DND-41 (cell line): ENCODE measurements at regions not wholly inside any gene's neighbourhood (a gene's known extent, or its start where the extent isn't known, plus 50 kb on each side); places are given as distances from the start of the nearest gene placed in this dataset.

ENCODE experiments used
- ATAC-seq: fragments of 200-7000 bp; cut with Tn5 transposase; 3 replicates; pipeline ENCODE4 v1.9.1; 2021; ENCODE audit warnings: low read depth; ENCODE audit not compliant: insufficient read depth
- DNase-seq: peaks from one replicate; pipeline ENCODE4 v3.0.0-alpha.2; 2020
- H2AFZ ChIP-seq: 2 replicates; pipeline ENCODE4 v1.6.0; 2012; ENCODE audit warnings: low read depth, low read length
- H3K27ac ChIP-seq: 2 replicates; pipeline ENCODE4 v1.5.1; 2012; ENCODE audit warnings: low read length, inconsistent platforms
- H3K27me3 ChIP-seq: fragments of 200-600 bp; sonication (generic); 2 replicates; pipeline ENCODE4 v1.6.0; 2012; ENCODE audit warnings: low read length, mild to moderate bottlenecking, inconsistent platforms; ENCODE audit not compliant: insufficient read depth, poor library complexity
- H3K36me3 ChIP-seq: 2 replicates; pipeline ENCODE4 v1.5.1; 2012; ENCODE audit warnings: low read length, inconsistent platforms; ENCODE audit not compliant: insufficient read depth
- H3K4me1 ChIP-seq: 2 replicates; pipeline ENCODE4 v1.5.1; 2012; ENCODE audit warnings: mild to moderate bottlenecking, low read length; ENCODE audit not compliant: insufficient read depth
- H3K4me2 ChIP-seq: 2 replicates; pipeline ENCODE4 v1.6.0; 2012; ENCODE audit warnings: mild to moderate bottlenecking, moderate library complexity, low read length, inconsistent platforms; ENCODE audit not compliant: insufficient read depth
- H3K4me3 ChIP-seq, 2 experiments: fragments of 200-600 bp in 1 of 2; shearing (Covaris generic) in 1 of 2; 2 replicates each; pipeline ENCODE4 v1.5.1; 2012 to 2016; ENCODE audit warnings: inconsistent platforms in 2 of 2, low read length in 2 of 2, mild to moderate bottlenecking in 2 of 2, low read depth in 1 of 2, moderate library complexity in 1 of 2
- H3K79me2 ChIP-seq: 2 replicates; pipeline ENCODE4 v1.6.0; 2012; ENCODE audit warnings: low read length, inconsistent platforms; ENCODE audit not compliant: insufficient read depth
- H3K9ac ChIP-seq: 2 replicates; pipeline ENCODE4 v1.6.0; 2012; ENCODE audit warnings: low read depth, mild to moderate bottlenecking, inconsistent platforms, low read length, moderate library complexity
- H3K9me3 ChIP-seq: 2 replicates; pipeline ENCODE4 v1.5.1; 2012; ENCODE audit warnings: low read length, moderate library complexity, mild to moderate bottlenecking, inconsistent platforms; ENCODE audit not compliant: insufficient read depth, severe bottlenecking
- H4K20me1 ChIP-seq: 2 replicates; pipeline ENCODE4 v1.6.0; 2012; ENCODE audit warnings: low read length; ENCODE audit not compliant: insufficient read depth
- EZH2 ChIP-seq: IDR thresholded peaks from 3 replicates; pipeline ENCODE4 v1.6.1; 2012; ENCODE audit warnings: borderline replicate concordance, low read depth, mild to moderate bottlenecking, moderate library complexity, low read length, inconsistent platforms; ENCODE audit not compliant: severe bottlenecking
- TF ChIP-seq, protein P1 (sequence below): IDR thresholded peaks from 2 replicates; pipeline ENCODE4 v1.5.1; 2012; ENCODE audit warnings: borderline replicate concordance, low read length, moderate library complexity, mild to moderate bottlenecking; ENCODE audit not compliant: poor library complexity, severe bottlenecking; ENCODE audit errors: extremely low read depth

GRCh38 chr11:106608677-106609076, 409.6 kb downstream of the GUCY1A2 start:
- peaks cover 2% of the 10 kb centered on the region for H3K9me3 ChIP-seq
- no peak overlapping the region for H2AFZ ChIP-seq
- H3K9ac ChIP-seq, result no peak overlapping the region
- H3K36me3 ChIP-seq, result no peaks in the 10 kb centered on the region
- no peaks in the 10 kb centered on the region for H3K27me3 ChIP-seq
- H3K4me3 ChIP-seq, result no peak overlapping the region
- no peaks in the 10 kb centered on the region for H4K20me1 ChIP-seq
- no peak overlapping the region for H3K4me2 ChIP-seq
- ATAC-seq (no peak), DNase-seq (no peak)
- peaks cover 6% of the 10 kb centered on the region; the same call in 1 of the 2 replicates for H3K4me1 ChIP-seq
- no peaks in the 10 kb centered on the region for H3K79me2 ChIP-seq
- TF ChIP-seq, protein P1, sequence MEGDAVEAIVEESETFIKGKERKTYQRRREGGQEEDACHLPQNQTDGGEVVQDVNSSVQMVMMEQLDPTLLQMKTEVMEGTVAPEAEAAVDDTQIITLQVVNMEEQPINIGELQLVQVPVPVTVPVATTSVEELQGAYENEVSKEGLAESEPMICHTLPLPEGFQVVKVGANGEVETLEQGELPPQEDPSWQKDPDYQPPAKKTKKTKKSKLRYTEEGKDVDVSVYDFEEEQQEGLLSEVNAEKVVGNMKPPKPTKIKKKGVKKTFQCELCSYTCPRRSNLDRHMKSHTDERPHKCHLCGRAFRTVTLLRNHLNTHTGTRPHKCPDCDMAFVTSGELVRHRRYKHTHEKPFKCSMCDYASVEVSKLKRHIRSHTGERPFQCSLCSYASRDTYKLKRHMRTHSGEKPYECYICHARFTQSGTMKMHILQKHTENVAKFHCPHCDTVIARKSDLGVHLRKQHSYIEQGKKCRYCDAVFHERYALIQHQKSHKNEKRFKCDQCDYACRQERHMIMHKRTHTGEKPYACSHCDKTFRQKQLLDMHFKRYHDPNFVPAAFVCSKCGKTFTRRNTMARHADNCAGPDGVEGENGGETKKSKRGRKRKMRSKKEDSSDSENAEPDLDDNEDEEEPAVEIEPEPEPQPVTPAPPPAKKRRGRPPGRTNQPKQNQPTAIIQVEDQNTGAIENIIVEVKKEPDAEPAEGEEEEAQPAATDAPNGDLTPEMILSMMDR, result no peak
- TF ChIP-seq EZH2, result no peak
- H3K27ac ChIP-seq, result no peak overlapping the region

- Histone ChIP-seq H3K27me3 (no peaks in the 10 kb centered on the region), H3K4me2 (no peak overlapping the region), H3K27ac (0 out of 2 replicates have a peak overlapping the region, but pooled peaks have one; percentile 19), H3K79me2 (no peaks in the 10 kb centered on the region), H3K36me3 (no peaks in the 10 kb centered on the region), H3K4me3 (no peak overlapping the region), H4K20me1 (no peaks in the 10 kb centered on the region), H3K9ac (no peak overlapping the region), H2AFZ (peak overlapping the region; percentile 51; the same call in 1 of the 2 replicates), H3K9me3 (peaks cover 5% of the 10 kb centered on the region), H3K4me1 (no peaks in the 10 kb centered on the region)
- ATAC-seq (no peak), DNase-seq (no peak)
- TF ChIP-seq, protein P1, result no peak
- no peak for TF ChIP-seq EZH2
These were observed 404.0 kb downstream of the GUCY1A2 start for GRCh38 chr11:106614262-106614661.

- no peaks in the 10 kb centered on the region for H3K36me3 ChIP-seq
- no peaks in the 10 kb centered on the region for H3K4me1 ChIP-seq
- no peaks in the 10 kb centered on the region for H4K20me1 ChIP-seq
- TF ChIP-seq EZH2, result no peak
- TF ChIP-seq, protein P1, result no peak
- ATAC-seq, result no peak
- no peak overlapping the region for H2AFZ ChIP-seq
- no peak for DNase-seq
- H3K4me3 ChIP-seq, result no peak overlapping the region
- no peak overlapping the region for H3K4me2 ChIP-seq
- H3K9ac ChIP-seq, result no peak overlapping the region
- H3K79me2 ChIP-seq, result no peaks in the 10 kb centered on the region
- H3K9me3 ChIP-seq, result peaks cover 3% of the 10 kb centered on the region
- no peak overlapping the region for H3K27ac ChIP-seq
- no peaks in the 10 kb centered on the region for H3K27me3 ChIP-seq
These were observed 398.8 kb downstream of the GUCY1A2 start for GRCh38 chr11:106619320-106619990.
